Ovary (tissue), 3 donors: ENCODE measurements at regions not wholly inside any gene's neighbourhood (a gene's known extent, or its start where the extent isn't known, plus 50 kb on each side); places are given as distances from the start of the nearest gene placed in this dataset.
"Not testable (repeated sequence)": the region's sequence is repeated elsewhere in the genome, so short reads cannot be mapped to it uniquely, and the experiment has no call there.

ENCODE experiments used
- POLR2A ChIP-seq: fragments of 450-650 bp; IDR thresholded peaks from one replicate; pipeline ENCODE4 v1.6.1; 2017; ENCODE audit warnings: antibody characterized with exemption, mild to moderate bottlenecking, moderate library complexity
- TF ChIP-seq, protein P1 (sequence below), 3 donors: fragments of 450-650 bp in 2 of 3; fragments of 200-600 bp in 1 of 3; IDR thresholded peaks; one replicate each; pipeline versions ENCODE4 v1.5.1 to v1.8.0; 2016 to 2022; ENCODE audit warnings: antibody characterized with exemption in 3 of 3, mild to moderate bottlenecking in 1 of 3
- donor health status: DM: no; HTN: no; CAD: no.

DNA sequence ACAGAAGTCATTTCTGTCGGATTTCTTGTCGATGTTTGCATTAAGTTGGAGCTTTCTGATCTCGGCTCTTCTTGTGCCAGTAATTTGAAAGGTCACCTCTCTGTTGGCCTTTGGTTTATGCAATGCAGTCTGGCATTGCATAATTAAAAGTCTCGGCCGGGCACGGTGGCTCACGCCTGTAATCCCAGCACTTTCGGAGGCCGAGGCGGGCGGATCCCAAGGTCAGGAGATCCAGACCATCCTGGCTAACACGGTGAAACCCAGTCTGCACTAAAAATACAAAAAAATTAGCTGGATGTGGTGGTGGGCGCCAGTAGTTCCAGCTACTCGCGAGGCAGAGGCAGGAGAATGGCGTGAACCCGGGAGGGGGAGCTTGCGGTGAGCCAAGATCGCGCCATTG is 62.6 kb upstream of the GOLGA8O start:
- TF ChIP-seq, protein P1, sequence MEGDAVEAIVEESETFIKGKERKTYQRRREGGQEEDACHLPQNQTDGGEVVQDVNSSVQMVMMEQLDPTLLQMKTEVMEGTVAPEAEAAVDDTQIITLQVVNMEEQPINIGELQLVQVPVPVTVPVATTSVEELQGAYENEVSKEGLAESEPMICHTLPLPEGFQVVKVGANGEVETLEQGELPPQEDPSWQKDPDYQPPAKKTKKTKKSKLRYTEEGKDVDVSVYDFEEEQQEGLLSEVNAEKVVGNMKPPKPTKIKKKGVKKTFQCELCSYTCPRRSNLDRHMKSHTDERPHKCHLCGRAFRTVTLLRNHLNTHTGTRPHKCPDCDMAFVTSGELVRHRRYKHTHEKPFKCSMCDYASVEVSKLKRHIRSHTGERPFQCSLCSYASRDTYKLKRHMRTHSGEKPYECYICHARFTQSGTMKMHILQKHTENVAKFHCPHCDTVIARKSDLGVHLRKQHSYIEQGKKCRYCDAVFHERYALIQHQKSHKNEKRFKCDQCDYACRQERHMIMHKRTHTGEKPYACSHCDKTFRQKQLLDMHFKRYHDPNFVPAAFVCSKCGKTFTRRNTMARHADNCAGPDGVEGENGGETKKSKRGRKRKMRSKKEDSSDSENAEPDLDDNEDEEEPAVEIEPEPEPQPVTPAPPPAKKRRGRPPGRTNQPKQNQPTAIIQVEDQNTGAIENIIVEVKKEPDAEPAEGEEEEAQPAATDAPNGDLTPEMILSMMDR (IDR thresholded peaks at IDR 0.05): not testable (repeated sequence)
- not testable (repeated sequence) for TF ChIP-seq POLR2A
